NT2/D1 (cell line): ENCODE measurements at regions not wholly inside any gene's neighbourhood (a gene's known extent, or its start where the extent isn't known, plus 50 kb on each side); places are given as distances from the start of the nearest gene placed in this dataset.

Experiments used
- SUZ12 ChIP-seq: IDR thresholded peaks from 2 replicates; pipeline ENCODE4 v1.6.1; 2011; ENCODE audit not compliant: insufficient read length, insufficient read depth; ENCODE audit errors: extremely low read depth
- YY1 ChIP-seq: IDR thresholded peaks from 2 replicates; pipeline ENCODE4 v1.6.1; 2011; ENCODE audit not compliant: insufficient read length, insufficient read depth

- TF ChIP-seq SUZ12 (no peak), YY1 (no peak)
Observed at GRCh38 chr13:87444135-87444534, 227.0 kb upstream of the SLITRK5 start.
